Activated CD4-positive, alpha-beta T cell treated with anti-CD3 and anti-CD28 coated beads for 36 hours (primary cell): ENCODE measurements at regions not wholly inside any gene's neighbourhood (a gene's known extent, or its start where the extent isn't known, plus 50 kb on each side); places are given as distances from the start of the nearest gene placed in this dataset.

ENCODE experiments used
- ATAC-seq: fragments of 200-7000 bp; cut with Tn5 transposase; one replicate; pipeline ENCODE4 v1.10.0; 2021; ENCODE audit warnings: mild to moderate bottlenecking, moderate library complexity
- CTCF ChIA-PET: fragments of 350-600 bp; sonication (Branson Sonifier 250); formaldehyde crosslinking; loops from one replicate; lab custom pipeline; 2021; ENCODE audit warnings: antibody characterized with exemption; lab: Charles Lee
- POLR2A ChIA-PET: fragments of 350-600 bp; sonication (Branson Sonifier 250); formaldehyde crosslinking; loops from one replicate; lab custom pipeline; 2021; ENCODE audit warnings: antibody characterized with exemption, inconsistent platforms; lab: Charles Lee
- DNase-seq: peaks from one replicate; pipeline ENCODE4 v3.0.0-alpha.2; 2020
- H3K27ac Mint-ChIP-seq: one replicate; pipeline ENCODE4 v1.8.0; 2021; ENCODE audit warnings: mixed read lengths
- H3K27me3 Mint-ChIP-seq: one replicate; pipeline ENCODE4 v1.8.0; 2021; ENCODE audit warnings: mixed read lengths
- H3K36me3 Mint-ChIP-seq: one replicate; pipeline ENCODE4 v1.8.0; 2021; ENCODE audit warnings: low read depth, mixed read lengths
- H3K4me1 Mint-ChIP-seq: one replicate; pipeline ENCODE4 v1.8.0; 2021; ENCODE audit warnings: mixed read lengths
- H3K4me3 Mint-ChIP-seq: one replicate; pipeline ENCODE4 v1.8.0; 2021; ENCODE audit warnings: mild to moderate bottlenecking, moderate library complexity, mixed read lengths
- H3K9me3 Mint-ChIP-seq: one replicate; pipeline ENCODE4 v1.8.0; 2021; ENCODE audit warnings: low read depth, mixed read lengths
- intact Hi-C, 2 experiments: fragments of 100-400 bp; cut with DNase I in 1 of 2; cut with micrococcal nuclease in 1 of 2; formaldehyde crosslinking; loops; one replicate each; pipeline versions ENCODE4 v1.14.2 to v1.15.1; 2022 to 2024; cut with DNase I, micrococcal nuclease

- ChIA-PET POLR2A (no interaction called here), CTCF (no interaction called here)
- no peak for DNase-seq
- intact Hi-C loops: no loop called here
- no peaks in the 10 kb centered on the region for H3K36me3 Mint-ChIP-seq
- no peak overlapping the region for H3K27ac Mint-ChIP-seq
- no peak for ATAC-seq
- H3K4me1 Mint-ChIP-seq: no peaks in the 10 kb centered on the region
- peaks cover 2% of the 10 kb centered on the region for H3K9me3 Mint-ChIP-seq
- no peaks in the 10 kb centered on the region for H3K27me3 Mint-ChIP-seq
- no peak overlapping the region for H3K4me3 Mint-ChIP-seq
These were observed 826.3 kb downstream of the SLITRK6 start for GRCh38 chr13:84972907-84973306.

GRCh38 chr13:84962849-84963248, 836.4 kb downstream of the SLITRK6 start:
- no peaks in the 10 kb centered on the region for H3K36me3 Mint-ChIP-seq
- H3K4me3 Mint-ChIP-seq: no peak overlapping the region
- intact Hi-C loops: no loop called here
- no peaks in the 10 kb centered on the region for H3K4me1 Mint-ChIP-seq
- H3K27ac Mint-ChIP-seq: no peak overlapping the region
- ChIA-PET POLR2A (interaction anchor here (0.6 kb wide), 1 partner anchor 33 kb away, joined by 4 read pairs; no protein-coding TSS in a partner anchor), CTCF (no interaction called here)
- ATAC-seq: no peak
- H3K9me3 Mint-ChIP-seq: no peaks in the 10 kb centered on the region
- H3K27me3 Mint-ChIP-seq: no peaks in the 10 kb centered on the region
- DNase-seq: no peak

- Mint-ChIP-seq H3K4me3 (no peak overlapping the region), H3K27me3 (no peaks in the 10 kb centered on the region), H3K27ac (no peak overlapping the region), H3K36me3 (no peaks in the 10 kb centered on the region), H3K4me1 (no peaks in the 10 kb centered on the region), H3K9me3 (no peaks in the 10 kb centered on the region)
- ATAC-seq: no peak
- DNase-seq: no peak
- intact Hi-C loops: no loop called here
- ChIA-PET CTCF (no interaction called here), POLR2A (no interaction called here)
These were observed 837.0 kb downstream of the SLITRK6 start for GRCh38 chr13:84962141-84962750.

- ChIA-PET POLR2A (no interaction called here), CTCF (interaction anchor here (0.6 to 0.7 kb wide), 2 partner anchors 442 to 1664 kb away, joined by 3 read pairs; no protein-coding TSS in a partner anchor)
- H3K9me3 Mint-ChIP-seq: no peaks in the 10 kb centered on the region
- H3K4me1 Mint-ChIP-seq: no peaks in the 10 kb centered on the region
- intact Hi-C loops: no loop called here
- H3K36me3 Mint-ChIP-seq: no peaks in the 10 kb centered on the region
- no peaks in the 10 kb centered on the region for H3K27me3 Mint-ChIP-seq
- no peak overlapping the region for H3K4me3 Mint-ChIP-seq
- DNase-seq (no peak), ATAC-seq (no peak)
- H3K27ac Mint-ChIP-seq: no peak overlapping the region
These were observed 838.2 kb downstream of the SLITRK6 start for GRCh38 chr13:84961023-84961422.

GRCh38 chr13:84959818-84960217, 839.4 kb downstream of the SLITRK6 start:
- ChIA-PET POLR2A (no interaction called here), CTCF (no interaction called here)
- H3K27ac Mint-ChIP-seq: no peak overlapping the region
- DNase-seq (no peak), ATAC-seq (no peak)
- H3K4me3 Mint-ChIP-seq: no peak overlapping the region
- no peaks in the 10 kb centered on the region for H3K36me3 Mint-ChIP-seq
- H3K9me3 Mint-ChIP-seq: no peaks in the 10 kb centered on the region
- no peaks in the 10 kb centered on the region for H3K4me1 Mint-ChIP-seq
- H3K27me3 Mint-ChIP-seq: no peaks in the 10 kb centered on the region
- intact Hi-C loops: no loop called here

GRCh38 chr13:84954636-84955035, 844.6 kb downstream of the SLITRK6 start:
- intact Hi-C loops: no loop called here
- Mint-ChIP-seq H3K27me3 (no peaks in the 10 kb centered on the region), H3K36me3 (no peaks in the 10 kb centered on the region), H3K9me3 (peaks cover 3% of the 10 kb centered on the region), H3K4me3 (no peak overlapping the region), H3K27ac (no peak overlapping the region), H3K4me1 (no peaks in the 10 kb centered on the region)
- DNase-seq (no peak), ATAC-seq (no peak)
- CTCF ChIA-PET: no interaction called here
- POLR2A ChIA-PET: no interaction called here

GRCh38 chr13:84951128-84951527, 848.1 kb downstream of the SLITRK6 start:
- Mint-ChIP-seq H3K4me1 (no peaks in the 10 kb centered on the region), H3K27ac (no peak overlapping the region)
- no peak for ATAC-seq

GRCh38 chr13:84946192-84946591, 853.0 kb downstream of the SLITRK6 start:
- Mint-ChIP-seq H3K27ac (no peak overlapping the region), H3K36me3 (no peaks in the 10 kb centered on the region), H3K4me1 (no peaks in the 10 kb centered on the region), H3K4me3 (no peak overlapping the region), H3K9me3 (peaks cover 5% of the 10 kb centered on the region), H3K27me3 (no peaks in the 10 kb centered on the region)
- ChIA-PET POLR2A (no interaction called here), CTCF (interaction anchor here (0.7 kb wide), 1 partner anchor 29 kb away, joined by 3 read pairs; no protein-coding TSS in a partner anchor)
- ATAC-seq (no peak), DNase-seq (no peak)
- intact Hi-C loops: no loop called here

More at GRCh38 chr13:84951128-84951527, 848.1 kb downstream of the SLITRK6 start:
- ChIA-PET POLR2A (no interaction called here), CTCF (interaction anchor here (0.7 kb wide), 1 partner anchor 78 kb away, joined by 5 read pairs; no protein-coding TSS in a partner anchor)
- intact Hi-C loops: no loop called here
- DNase-seq: no peak
- peaks cover 5% of the 10 kb centered on the region for H3K9me3 Mint-ChIP-seq
- no peaks in the 10 kb centered on the region for H3K36me3 Mint-ChIP-seq
- H3K4me3 Mint-ChIP-seq: no peak overlapping the region
- no peaks in the 10 kb centered on the region for H3K27me3 Mint-ChIP-seq

GRCh38 chr13:84940798-84941197, 858.4 kb downstream of the SLITRK6 start:
- ChIA-PET POLR2A (no interaction called here), CTCF (no interaction called here)
- Mint-ChIP-seq H3K4me3 (no peak overlapping the region), H3K27me3 (no peaks in the 10 kb centered on the region), H3K9me3 (no peaks in the 10 kb centered on the region), H3K36me3 (no peaks in the 10 kb centered on the region), H3K4me1 (peaks cover 3% of the 10 kb centered on the region), H3K27ac (no peak overlapping the region)
- intact Hi-C loops: no loop called here
- ATAC-seq (no peak), DNase-seq (no peak)

GRCh38 chr13:84940167-84940566, 859.1 kb downstream of the SLITRK6 start:
- Mint-ChIP-seq H3K27ac (no peak overlapping the region), H3K27me3 (no peaks in the 10 kb centered on the region), H3K4me3 (no peak overlapping the region), H3K9me3 (no peaks in the 10 kb centered on the region), H3K36me3 (no peaks in the 10 kb centered on the region), H3K4me1 (peaks cover 3% of the 10 kb centered on the region)
- DNase-seq: no peak
- intact Hi-C loops: no loop called here
- CTCF ChIA-PET: no interaction called here
- ATAC-seq: no peak
- POLR2A ChIA-PET: no interaction called here

GRCh38 chr13:84934911-84935310, 864.3 kb downstream of the SLITRK6 start:
- H3K9me3 Mint-ChIP-seq: no peaks in the 10 kb centered on the region
- H3K27ac Mint-ChIP-seq: no peak overlapping the region
- ATAC-seq: no peak
- H3K4me3 Mint-ChIP-seq: no peak overlapping the region
- CTCF ChIA-PET: no interaction called here
- no peaks in the 10 kb centered on the region for H3K27me3 Mint-ChIP-seq
- POLR2A ChIA-PET: no interaction called here
- DNase-seq: no peak
- H3K4me1 Mint-ChIP-seq: peaks cover 3% of the 10 kb centered on the region
- no peaks in the 10 kb centered on the region for H3K36me3 Mint-ChIP-seq
- intact Hi-C loops: no loop called here

GRCh38 chr13:84933797-84934196, 865.4 kb downstream of the SLITRK6 start:
- Mint-ChIP-seq H3K9me3 (no peaks in the 10 kb centered on the region), H3K4me1 (peaks cover 3% of the 10 kb centered on the region), H3K4me3 (no peak overlapping the region), H3K36me3 (no peaks in the 10 kb centered on the region), H3K27ac (no peak overlapping the region), H3K27me3 (no peaks in the 10 kb centered on the region)
- intact Hi-C loops: no loop called here
- CTCF ChIA-PET: no interaction called here
- POLR2A ChIA-PET: no interaction called here
- DNase-seq (no peak), ATAC-seq (no peak)
